Sigmoid colon (tissue), 4 donors: ENCODE measurements at regions not wholly inside any gene's neighbourhood (a gene's known extent, or its start where the extent isn't known, plus 50 kb on each side); places are given as distances from the start of the nearest gene placed in this dataset.

Experiments
- EP300 ChIP-seq, 4 donors: sonication (generic); formaldehyde crosslinking; IDR thresholded peaks; one replicate each; pipeline ENCODE4 v1.6.1; 2017; ENCODE audit warnings: antibody characterized with exemption in 4 of 4
- POLR2A ChIP-seq, 2 donors: fragments of 450-650 bp; IDR thresholded peaks; one replicate each; pipeline ENCODE4 v1.6.1; 2016; ENCODE audit warnings: antibody characterized with exemption in 2 of 2, mild to moderate bottlenecking in 2 of 2, moderate library complexity in 2 of 2
- POLR2AphosphoS5 ChIP-seq, 4 donors: sonication (generic); formaldehyde crosslinking; IDR thresholded peaks; one replicate each; pipeline ENCODE4 v1.6.1; 2017; ENCODE audit warnings: antibody characterized with exemption in 4 of 4
- TF ChIP-seq, protein P1 (sequence below), 4 experiments: fragments of 450-650 bp in 3 of 4; fragments of 200-600 bp in 1 of 4; IDR thresholded peaks; one replicate each; pipeline ENCODE4 v1.5.1; 2016 to 2019; ENCODE audit warnings: antibody characterized with exemption in 4 of 4, mild to moderate bottlenecking in 3 of 4, moderate library complexity in 2 of 4

DNA sequence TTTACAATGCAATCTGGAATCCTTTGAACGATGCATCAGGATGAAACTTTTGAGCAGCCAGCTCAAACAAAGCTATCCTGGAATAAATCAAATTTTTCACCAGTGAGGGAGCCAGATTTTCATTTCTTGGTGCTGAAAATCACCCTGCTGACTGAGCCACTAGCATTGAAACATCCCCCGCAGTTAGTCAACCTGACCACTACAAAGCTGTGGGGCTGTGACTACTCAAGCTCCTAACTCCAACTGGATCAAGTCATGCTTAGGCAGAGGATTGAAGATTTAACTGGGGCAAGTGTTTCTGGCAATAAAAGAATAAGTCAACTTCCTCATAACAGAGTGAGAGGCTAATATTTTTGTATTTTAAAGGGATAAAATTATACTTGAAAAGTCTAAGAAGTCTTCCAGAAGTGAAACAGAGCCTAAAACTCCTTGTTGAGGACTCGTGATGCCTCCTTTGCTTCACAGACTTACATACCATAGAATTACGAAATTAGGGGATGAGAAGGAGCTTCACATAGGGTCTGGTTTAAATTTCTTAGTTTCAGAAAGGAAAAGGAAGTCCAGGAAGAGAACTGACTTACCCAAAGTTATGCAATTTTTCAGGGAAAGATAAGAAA, 177.8 kb downstream of the SERPINI1 start:
- TF ChIP-seq POLR2AphosphoS5 (IDR thresholded peaks at IDR 0.05) (peak in 1 of 4 donors; percentile 6), EP300 (IDR thresholded peaks at IDR 0.05) (no peak), POLR2A (IDR thresholded peaks at IDR 0.05) (no peak)
- TF ChIP-seq, protein P1, sequence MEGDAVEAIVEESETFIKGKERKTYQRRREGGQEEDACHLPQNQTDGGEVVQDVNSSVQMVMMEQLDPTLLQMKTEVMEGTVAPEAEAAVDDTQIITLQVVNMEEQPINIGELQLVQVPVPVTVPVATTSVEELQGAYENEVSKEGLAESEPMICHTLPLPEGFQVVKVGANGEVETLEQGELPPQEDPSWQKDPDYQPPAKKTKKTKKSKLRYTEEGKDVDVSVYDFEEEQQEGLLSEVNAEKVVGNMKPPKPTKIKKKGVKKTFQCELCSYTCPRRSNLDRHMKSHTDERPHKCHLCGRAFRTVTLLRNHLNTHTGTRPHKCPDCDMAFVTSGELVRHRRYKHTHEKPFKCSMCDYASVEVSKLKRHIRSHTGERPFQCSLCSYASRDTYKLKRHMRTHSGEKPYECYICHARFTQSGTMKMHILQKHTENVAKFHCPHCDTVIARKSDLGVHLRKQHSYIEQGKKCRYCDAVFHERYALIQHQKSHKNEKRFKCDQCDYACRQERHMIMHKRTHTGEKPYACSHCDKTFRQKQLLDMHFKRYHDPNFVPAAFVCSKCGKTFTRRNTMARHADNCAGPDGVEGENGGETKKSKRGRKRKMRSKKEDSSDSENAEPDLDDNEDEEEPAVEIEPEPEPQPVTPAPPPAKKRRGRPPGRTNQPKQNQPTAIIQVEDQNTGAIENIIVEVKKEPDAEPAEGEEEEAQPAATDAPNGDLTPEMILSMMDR (IDR thresholded peaks at IDR 0.05) = no peak
